ENCODE measurements at regions not wholly inside any gene's neighbourhood (a gene's known extent, or its start where the extent isn't known, plus 50 kb on each side); places are given as distances from the start of the nearest gene placed in this dataset.
"Not testable (repeated sequence)": the region's sequence is repeated elsewhere in the genome, so short reads cannot be mapped to it uniquely, and the experiment has no call there.

- H3K36me3 Mint-ChIP-seq: no peaks in the 10 kb centered on the region
- H3K27me3 Mint-ChIP-seq: peaks cover 10% of the 10 kb centered on the region
- H3K9me3 Mint-ChIP-seq: no peaks in the 10 kb centered on the region
- H3K4me1 Mint-ChIP-seq: no peaks in the 10 kb centered on the region
- no peak overlapping the region for H3K4me3 Mint-ChIP-seq
- H3K27ac Mint-ChIP-seq: no peak overlapping the region
Measured at GRCh38 chr4:27101126-27101525, 240.5 kb downstream of the STIM2 start.

- H3K27ac Mint-ChIP-seq: no peak overlapping the region
- peaks cover 12% of the 10 kb centered on the region for H3K27me3 Mint-ChIP-seq
- no peaks in the 10 kb centered on the region for H3K9me3 Mint-ChIP-seq
- no peak overlapping the region for H3K4me3 Mint-ChIP-seq
- H3K36me3 Mint-ChIP-seq: no peaks in the 10 kb centered on the region
- H3K4me1 Mint-ChIP-seq: no peaks in the 10 kb centered on the region
Measured at GRCh38 chr4:27101561-27101960, 240.9 kb downstream of the STIM2 start.

- Mint-ChIP-seq H3K9me3 (no peaks in the 10 kb centered on the region), H3K36me3 (no peaks in the 10 kb centered on the region), H3K27me3 (peaks cover 2% of the 10 kb centered on the region), H3K4me3 (no peak overlapping the region), H3K27ac (no peak overlapping the region), H3K4me1 (no peaks in the 10 kb centered on the region)
Measured at GRCh38 chr4:27111627-27112026, 251.0 kb downstream of the STIM2 start.

- Mint-ChIP-seq H3K27me3 (peaks cover 2% of the 10 kb centered on the region), H3K4me3 (no peak overlapping the region), H3K27ac (no peak overlapping the region), H3K36me3 (no peaks in the 10 kb centered on the region), H3K4me1 (no peaks in the 10 kb centered on the region), H3K9me3 (no peaks in the 10 kb centered on the region)
Measured at GRCh38 chr4:27112587-27112986, 251.9 kb downstream of the STIM2 start.

GRCh38 chr4:27115221-27115620 lies 254.6 kb downstream of the STIM2 start:
- peaks cover 4% of the 10 kb centered on the region for H3K27me3 Mint-ChIP-seq
- H3K36me3 Mint-ChIP-seq: no peaks in the 10 kb centered on the region
- no peak overlapping the region for H3K27ac Mint-ChIP-seq
- H3K9me3 Mint-ChIP-seq: no peaks in the 10 kb centered on the region
- H3K4me3 Mint-ChIP-seq: no peak overlapping the region
- H3K4me1 Mint-ChIP-seq: no peaks in the 10 kb centered on the region

- H3K27me3 Mint-ChIP-seq: peaks cover 6% of the 10 kb centered on the region
- H3K9me3 Mint-ChIP-seq: no peaks in the 10 kb centered on the region
- H3K27ac Mint-ChIP-seq: no peak overlapping the region
- H3K4me1 Mint-ChIP-seq: no peaks in the 10 kb centered on the region
- H3K36me3 Mint-ChIP-seq: no peaks in the 10 kb centered on the region
- H3K4me3 Mint-ChIP-seq: no peak overlapping the region
Measured at GRCh38 chr4:27117453-27117852, 256.8 kb downstream of the STIM2 start.

DNA sequence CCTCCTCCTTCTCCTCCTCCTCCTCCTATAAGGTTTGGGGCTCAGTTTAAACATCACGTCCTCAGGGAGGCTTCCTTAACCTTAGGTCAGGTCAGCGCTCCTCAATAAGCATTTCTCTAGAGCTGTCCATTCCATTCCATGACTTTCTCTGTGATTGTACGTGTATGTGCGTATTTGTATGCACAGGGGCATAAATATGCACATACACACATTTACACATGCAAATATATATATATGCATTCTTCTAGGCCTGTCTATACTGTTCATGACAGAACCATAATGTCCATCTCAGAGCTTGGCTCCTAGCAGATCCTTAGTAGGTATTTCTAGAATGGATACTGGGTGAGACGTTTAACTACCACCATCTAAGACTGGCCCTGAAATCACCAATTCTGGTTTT lies 258.6 kb downstream of the STIM2 start:
- Mint-ChIP-seq H3K4me1 (no peaks in the 10 kb centered on the region), H3K4me3 (no peak overlapping the region), H3K27me3 (peaks cover 7% of the 10 kb centered on the region), H3K27ac (no peak overlapping the region), H3K9me3 (no peaks in the 10 kb centered on the region), H3K36me3 (no peaks in the 10 kb centered on the region)

DNA sequence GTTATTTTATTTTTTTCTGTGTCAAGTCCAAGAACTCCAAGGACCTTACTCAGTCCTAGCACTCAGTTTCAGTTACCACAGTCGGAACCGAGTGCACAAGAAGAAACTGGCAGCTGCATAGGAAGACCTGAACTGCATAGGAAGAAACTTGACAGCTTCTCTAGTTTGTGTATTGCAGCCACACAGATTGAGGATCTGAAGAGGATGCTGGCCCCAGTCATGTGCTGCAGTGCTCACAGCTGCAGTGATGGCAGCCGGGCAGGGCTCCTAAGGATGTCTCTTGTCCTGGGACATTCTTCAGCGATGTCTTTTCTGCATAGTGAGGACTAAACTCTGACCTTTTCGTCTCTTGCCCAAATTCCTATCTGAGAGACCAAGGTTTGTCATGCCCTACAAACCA lies 261.2 kb downstream of the STIM2 start:
- Mint-ChIP-seq H3K27ac (no peak overlapping the region), H3K27me3 (peaks cover 6% of the 10 kb centered on the region), H3K36me3 (no peaks in the 10 kb centered on the region), H3K4me1 (no peaks in the 10 kb centered on the region), H3K9me3 (no peaks in the 10 kb centered on the region), H3K4me3 (no peak overlapping the region)

- Mint-ChIP-seq H3K4me3 (no peak overlapping the region), H3K36me3 (no peaks in the 10 kb centered on the region), H3K27me3 (peaks cover 6% of the 10 kb centered on the region), H3K4me1 (no peaks in the 10 kb centered on the region), H3K9me3 (no peaks in the 10 kb centered on the region), H3K27ac (no peak overlapping the region)
Measured at GRCh38 chr4:27123123-27123768, 262.6 kb downstream of the STIM2 start.

- H3K4me3 Mint-ChIP-seq: no peak overlapping the region
- no peaks in the 10 kb centered on the region for H3K4me1 Mint-ChIP-seq
- peaks cover 7% of the 10 kb centered on the region for H3K27me3 Mint-ChIP-seq
- no peaks in the 10 kb centered on the region for H3K36me3 Mint-ChIP-seq
- no peaks in the 10 kb centered on the region for H3K9me3 Mint-ChIP-seq
- H3K27ac Mint-ChIP-seq: no peak overlapping the region
Measured at GRCh38 chr4:27123769-27124124, 263.1 kb downstream of the STIM2 start.

DNA sequence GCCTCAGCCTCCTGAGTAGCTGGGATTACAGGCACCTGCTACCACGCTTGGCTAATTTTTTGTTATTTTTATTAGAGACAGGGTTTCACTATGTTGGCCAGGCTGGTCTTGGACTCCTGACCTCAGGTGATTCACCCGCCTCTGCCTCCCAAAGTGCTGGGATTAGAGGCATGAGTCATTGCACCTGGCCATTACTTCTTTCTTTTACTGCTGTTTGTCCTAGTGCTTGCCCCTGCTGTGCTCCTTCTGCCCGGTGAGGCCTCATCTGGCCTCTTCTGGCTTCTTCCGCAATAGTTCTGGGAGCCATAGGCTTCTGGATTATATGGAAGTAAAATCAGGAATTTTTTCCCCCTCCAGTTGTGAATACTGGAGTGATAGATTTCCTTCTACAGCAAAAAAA lies 266.3 kb downstream of the STIM2 start:
- not testable (repeated sequence) for H3K4me1 Mint-ChIP-seq, H3K4me3 Mint-ChIP-seq, H3K36me3 Mint-ChIP-seq, H3K9me3 Mint-ChIP-seq, H3K27ac Mint-ChIP-seq, H3K27me3 Mint-ChIP-seq

DNA sequence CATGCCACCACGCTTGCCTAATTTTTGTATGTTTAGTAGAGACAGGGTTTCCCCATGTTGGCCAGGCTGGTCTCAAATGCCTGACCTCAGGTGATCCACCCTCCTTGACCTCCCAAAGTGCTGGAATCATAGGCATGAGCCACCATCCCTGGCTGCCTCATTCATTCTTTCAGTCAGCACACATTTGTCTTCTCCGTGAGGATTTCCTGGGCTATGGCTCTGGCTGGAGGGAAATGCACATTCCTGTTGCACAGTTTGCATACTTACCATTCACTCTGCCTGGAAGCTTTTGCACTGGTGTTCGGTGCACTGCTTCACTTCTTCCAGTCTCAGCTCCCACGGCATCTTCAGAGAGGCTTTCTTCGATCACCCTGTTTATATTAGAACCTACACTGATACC lies 267.8 kb downstream of the STIM2 start:
- Mint-ChIP-seq H3K27ac (no peak overlapping the region), H3K4me1 (no peaks in the 10 kb centered on the region), H3K36me3 (no peaks in the 10 kb centered on the region), H3K27me3 (peaks cover 3% of the 10 kb centered on the region), H3K9me3 (peaks cover 3% of the 10 kb centered on the region), H3K4me3 (no peak overlapping the region)

- H3K27ac Mint-ChIP-seq: no peak overlapping the region
- H3K4me3 Mint-ChIP-seq: no peak overlapping the region
- H3K9me3 Mint-ChIP-seq: peaks cover 14% of the 10 kb centered on the region
- no peaks in the 10 kb centered on the region for H3K36me3 Mint-ChIP-seq
- peaks cover 2% of the 10 kb centered on the region for H3K27me3 Mint-ChIP-seq
- no peaks in the 10 kb centered on the region for H3K4me1 Mint-ChIP-seq
Measured at GRCh38 chr4:27129871-27130366, 269.3 kb downstream of the STIM2 start.

GRCh38 chr4:27132497-27132896 lies 271.9 kb downstream of the STIM2 start:
- Mint-ChIP-seq H3K27me3 (peaks cover 2% of the 10 kb centered on the region), H3K36me3 (no peaks in the 10 kb centered on the region), H3K4me3 (no peak overlapping the region), H3K4me1 (no peaks in the 10 kb centered on the region), H3K9me3 (peaks cover 19% of the 10 kb centered on the region), H3K27ac (no peak overlapping the region)

DNA sequence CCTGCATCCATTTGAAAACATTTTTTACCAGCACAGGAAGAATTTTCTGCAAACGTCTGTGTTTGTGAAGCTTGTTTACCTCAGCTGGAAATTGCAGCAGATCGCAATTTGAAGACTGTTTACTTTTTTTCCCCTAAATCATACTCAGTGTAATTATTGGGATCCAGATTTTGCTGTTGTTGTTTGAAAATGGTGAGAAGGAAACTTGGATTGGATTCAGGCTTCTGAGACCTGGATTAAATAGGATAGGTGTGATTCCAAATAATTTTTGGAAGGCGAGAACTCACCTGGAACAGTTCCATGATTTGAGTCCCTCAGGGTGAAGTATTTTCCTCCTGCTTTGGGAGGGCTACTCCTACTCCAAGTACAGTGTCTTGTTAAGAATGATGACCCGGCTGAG lies 279.8 kb downstream of the STIM2 start:
- Mint-ChIP-seq H3K36me3 (no peaks in the 10 kb centered on the region), H3K9me3 (peaks cover 2% of the 10 kb centered on the region), H3K27me3 (peaks cover 4% of the 10 kb centered on the region), H3K4me1 (no peaks in the 10 kb centered on the region), H3K27ac (no peak overlapping the region), H3K4me3 (no peak overlapping the region)

GRCh38 chr4:27141530-27141929 lies 280.9 kb downstream of the STIM2 start:
- Mint-ChIP-seq H3K27me3 (peaks cover 8% of the 10 kb centered on the region), H3K4me3 (no peak overlapping the region), H3K27ac (no peak overlapping the region), H3K9me3 (peaks cover 3% of the 10 kb centered on the region), H3K36me3 (no peaks in the 10 kb centered on the region), H3K4me1 (no peaks in the 10 kb centered on the region)

- H3K27me3 Mint-ChIP-seq: peaks cover 8% of the 10 kb centered on the region
- H3K4me3 Mint-ChIP-seq: no peak overlapping the region
- peaks cover 5% of the 10 kb centered on the region for H3K9me3 Mint-ChIP-seq
- H3K36me3 Mint-ChIP-seq: no peaks in the 10 kb centered on the region
- no peak overlapping the region for H3K27ac Mint-ChIP-seq
- H3K4me1 Mint-ChIP-seq: no peaks in the 10 kb centered on the region
Measured at GRCh38 chr4:27142841-27143240, 282.2 kb downstream of the STIM2 start.

Measured in activated naive CD4-positive, alpha-beta T cell treated with anti-CD3 and anti-CD28 coated beads, Interleukin-2, amount 50 U/mL, for 24 hours (primary cell).